Brain microvascular endothelial cell (primary cell): ENCODE measurements at regions not wholly inside any gene's neighbourhood (a gene's known extent, or its start where the extent isn't known, plus 50 kb on each side); places are given as distances from the start of the nearest gene placed in this dataset.
"Not testable (repeated sequence)": the region's sequence is repeated elsewhere in the genome, so short reads cannot be mapped to it uniquely, and the experiment has no call there.

Experiments
- DNase-seq: peaks from one replicate; pipeline ENCODE4 v3.0.0-alpha.2; 2020
- H3K27ac ChIP-seq: fragments of 250-450 bp; sonication (Bioruptor Pico); 2 replicates; pipeline ENCODE4 v1.5.1; 2020; ENCODE audit warnings: mild to moderate bottlenecking, moderate library complexity
- H3K27me3 ChIP-seq: fragments of 250-450 bp; sonication (Bioruptor Pico); replicated peaks from 2 replicates; pipeline ENCODE4 v1.5.1; 2020; ENCODE audit warnings: mild to moderate bottlenecking
- H3K36me3 ChIP-seq: fragments of 250-450 bp; sonication (Bioruptor Pico); replicated peaks from 2 replicates; pipeline ENCODE4 v1.5.1; 2020; ENCODE audit warnings: mild to moderate bottlenecking
- H3K4me3 ChIP-seq: 2 replicates; pipeline ENCODE4 v1.5.1; 2011; ENCODE audit warnings: low read depth, mild to moderate bottlenecking, control low read depth, low read length, moderate library complexity
- in situ Hi-C: cut with HindIII; loops from 2 replicates; pipeline ENCODE4 v1.10.0; 2017; ENCODE audit warnings: low sequenced_read_pairs, low pct_ligation_motif_present
- TF ChIP-seq, protein P1 (sequence below): IDR thresholded peaks from 2 replicates; pipeline ENCODE4 v1.5.1; 2011; ENCODE audit warnings: low read depth, mild to moderate bottlenecking, moderate library complexity, low read length, control low read depth, inconsistent platforms; ENCODE audit errors: missing control alignments

DNA sequence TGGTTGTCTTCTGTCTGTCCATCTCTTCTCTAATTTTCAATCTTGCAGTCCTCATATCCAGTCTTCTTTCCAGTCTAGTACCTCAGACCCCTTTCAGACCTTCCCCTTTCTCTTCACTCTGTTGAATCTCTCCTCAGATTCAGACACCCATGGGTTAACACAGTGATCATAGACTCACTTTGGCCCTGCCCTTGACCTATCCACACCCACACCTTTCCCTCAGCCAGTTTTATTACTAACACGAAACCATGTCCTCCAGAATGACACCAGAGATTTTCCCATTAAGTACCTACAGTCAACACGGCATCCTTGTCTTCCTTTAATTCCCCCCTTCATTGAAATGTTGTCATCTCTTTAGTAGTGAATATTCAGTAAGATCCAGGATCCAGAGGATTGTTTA, 74.5 kb upstream of the UBE2E2 start:
- no peaks in the 10 kb centered on the region for H3K36me3 ChIP-seq
- H3K4me3 ChIP-seq = no peak overlapping the region
- no peak for DNase-seq
- H3K27me3 ChIP-seq = no peaks in the 10 kb centered on the region
- H3K27ac ChIP-seq = no peak overlapping the region
- in situ Hi-C loops = no loop called here
- TF ChIP-seq, protein P1, sequence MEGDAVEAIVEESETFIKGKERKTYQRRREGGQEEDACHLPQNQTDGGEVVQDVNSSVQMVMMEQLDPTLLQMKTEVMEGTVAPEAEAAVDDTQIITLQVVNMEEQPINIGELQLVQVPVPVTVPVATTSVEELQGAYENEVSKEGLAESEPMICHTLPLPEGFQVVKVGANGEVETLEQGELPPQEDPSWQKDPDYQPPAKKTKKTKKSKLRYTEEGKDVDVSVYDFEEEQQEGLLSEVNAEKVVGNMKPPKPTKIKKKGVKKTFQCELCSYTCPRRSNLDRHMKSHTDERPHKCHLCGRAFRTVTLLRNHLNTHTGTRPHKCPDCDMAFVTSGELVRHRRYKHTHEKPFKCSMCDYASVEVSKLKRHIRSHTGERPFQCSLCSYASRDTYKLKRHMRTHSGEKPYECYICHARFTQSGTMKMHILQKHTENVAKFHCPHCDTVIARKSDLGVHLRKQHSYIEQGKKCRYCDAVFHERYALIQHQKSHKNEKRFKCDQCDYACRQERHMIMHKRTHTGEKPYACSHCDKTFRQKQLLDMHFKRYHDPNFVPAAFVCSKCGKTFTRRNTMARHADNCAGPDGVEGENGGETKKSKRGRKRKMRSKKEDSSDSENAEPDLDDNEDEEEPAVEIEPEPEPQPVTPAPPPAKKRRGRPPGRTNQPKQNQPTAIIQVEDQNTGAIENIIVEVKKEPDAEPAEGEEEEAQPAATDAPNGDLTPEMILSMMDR = no peak

DNA sequence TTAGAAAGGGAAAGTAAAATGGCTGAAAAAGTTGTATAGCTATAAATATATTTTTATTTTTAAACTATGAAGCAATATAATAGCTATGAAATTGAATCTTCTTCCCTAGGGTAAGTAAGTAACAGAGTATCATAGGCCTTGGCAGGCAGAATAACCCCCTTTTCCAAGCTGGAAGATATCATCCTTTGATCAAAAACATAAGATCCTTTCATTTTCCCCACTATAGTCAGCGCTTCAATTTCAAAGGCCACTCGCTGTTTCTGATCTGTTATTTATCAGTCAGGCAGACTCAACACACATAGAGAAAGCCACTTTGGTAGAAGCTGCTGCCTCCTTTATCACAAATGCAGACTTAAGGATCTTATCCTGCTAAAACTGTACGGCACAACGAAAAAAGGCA, 74.0 kb upstream of the UBE2E2 start:
- Histone ChIP-seq H3K4me3 (no peak overlapping the region), H3K36me3 (no peaks in the 10 kb centered on the region), H3K27ac (no peak overlapping the region), H3K27me3 (no peaks in the 10 kb centered on the region)
- in situ Hi-C loops = no loop called here
- DNase-seq = no peak
- TF ChIP-seq, protein P1 = no peak

DNA sequence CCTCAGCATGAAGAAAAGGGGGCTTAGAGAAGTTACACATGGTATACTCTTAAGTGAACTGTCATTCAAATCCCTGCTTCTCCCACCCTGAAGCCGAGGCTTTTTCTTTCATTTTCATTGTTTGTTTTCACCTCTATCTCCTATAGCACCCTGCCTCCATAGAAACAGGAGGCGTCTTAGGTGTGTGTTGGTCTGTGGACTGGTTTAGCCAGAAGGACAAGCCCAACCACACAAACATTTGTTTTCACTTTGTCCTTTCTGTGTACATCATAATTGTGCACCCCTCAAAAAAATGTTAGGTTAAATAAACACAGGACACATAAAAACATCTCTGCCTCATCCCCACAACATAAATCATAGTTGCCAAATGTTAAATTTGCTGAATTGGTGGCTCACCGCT, 73.3 kb upstream of the UBE2E2 start:
- H3K4me3 ChIP-seq = no peak overlapping the region
- TF ChIP-seq, protein P1 = no peak
- in situ Hi-C loops = no loop called here
- H3K36me3 ChIP-seq = no peaks in the 10 kb centered on the region
- DNase-seq = no peak
- H3K27ac ChIP-seq = no peak overlapping the region
- no peaks in the 10 kb centered on the region for H3K27me3 ChIP-seq

DNA sequence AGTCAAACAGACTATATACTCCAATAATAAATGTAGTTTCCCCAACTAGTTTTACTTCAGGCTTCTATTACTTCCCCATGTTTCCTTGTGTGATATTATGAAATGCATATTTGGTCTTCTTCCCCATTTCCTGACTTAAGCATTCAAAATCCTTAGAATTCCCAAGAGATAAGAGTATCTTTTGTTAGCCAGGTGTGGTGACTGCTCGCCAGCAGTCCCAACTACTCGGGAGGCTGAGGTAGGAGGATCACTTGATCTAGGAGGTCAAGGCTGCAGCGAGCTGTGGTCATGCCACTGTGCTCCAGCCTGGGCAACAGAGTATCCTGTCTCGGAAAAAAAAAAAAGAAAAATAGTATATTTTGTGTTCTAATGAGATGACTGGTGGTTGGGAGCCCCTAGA, 72.7 kb upstream of the UBE2E2 start:
- H3K27ac ChIP-seq = no peak overlapping the region
- H3K4me3 ChIP-seq = no peak overlapping the region
- H3K36me3 ChIP-seq = no peaks in the 10 kb centered on the region
- no peak for DNase-seq
- no peaks in the 10 kb centered on the region for H3K27me3 ChIP-seq
- in situ Hi-C loops = no loop called here
- TF ChIP-seq, protein P1 = no peak

DNA sequence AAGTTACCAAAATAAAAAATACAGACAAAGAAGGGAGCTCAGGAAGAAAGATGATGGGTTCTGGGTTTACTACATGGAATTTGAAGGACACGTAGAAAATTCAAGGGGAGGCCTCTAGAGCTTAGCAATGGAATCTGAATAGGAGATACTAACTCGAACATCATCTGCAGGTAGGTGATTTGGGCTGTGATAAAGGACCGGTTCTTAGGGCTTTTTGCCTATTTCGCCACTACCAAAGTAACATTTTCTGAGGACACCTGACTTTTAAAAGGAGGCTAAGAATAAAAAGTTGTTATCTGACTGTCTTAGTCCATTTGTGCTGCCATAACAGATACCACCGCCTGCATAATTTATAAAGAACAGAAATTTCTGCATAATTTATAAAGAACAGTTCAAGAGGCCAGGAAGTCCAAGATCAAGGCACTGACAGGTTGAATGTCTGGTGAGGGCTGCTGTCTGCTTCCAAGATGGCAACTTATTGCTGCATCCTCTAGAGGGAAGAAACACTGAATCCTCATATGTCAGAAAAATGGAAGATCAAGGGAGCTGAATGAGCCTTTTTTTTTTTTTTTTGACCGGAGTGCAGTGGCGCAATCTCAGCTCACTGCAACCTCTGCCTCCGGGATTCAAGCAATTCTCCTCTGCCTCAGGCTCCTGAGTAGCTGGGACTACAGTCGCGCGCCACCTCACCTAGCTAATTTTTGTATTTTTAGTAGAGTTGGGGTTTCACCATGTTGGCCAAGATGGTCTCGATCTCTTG, 67.9 kb upstream of the UBE2E2 start:
- Histone ChIP-seq H3K27ac (no peak overlapping the region), H3K4me3 (no peak overlapping the region), H3K36me3 (no peaks in the 10 kb centered on the region), H3K27me3 (no peaks in the 10 kb centered on the region)
- TF ChIP-seq, protein P1 = no peak
- in situ Hi-C loops = no loop called here
- DNase-seq = no peak

DNA sequence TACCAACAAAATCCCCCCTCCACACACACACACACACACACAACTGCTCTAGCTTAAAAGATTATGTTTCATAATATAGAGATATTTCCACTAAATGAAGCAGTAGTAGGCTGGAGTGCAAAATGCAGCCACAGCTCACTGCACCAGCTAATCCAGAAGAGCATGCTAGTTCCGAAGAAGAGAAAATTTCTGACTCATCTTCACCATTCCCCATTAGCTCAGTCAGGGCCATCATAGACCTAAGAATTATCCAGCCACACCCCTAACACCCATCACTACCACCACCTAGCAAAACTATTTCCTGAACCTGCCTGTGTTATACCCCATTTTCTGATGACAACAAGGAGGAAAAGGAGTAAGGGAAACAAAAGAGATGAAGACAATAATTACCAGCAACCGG, 67.1 kb upstream of the UBE2E2 start:
- H3K36me3 ChIP-seq = no peaks in the 10 kb centered on the region
- H3K27ac ChIP-seq = no peak overlapping the region
- DNase-seq = no peak
- no peak overlapping the region for H3K4me3 ChIP-seq
- in situ Hi-C loops = no loop called here
- no peaks in the 10 kb centered on the region for H3K27me3 ChIP-seq
- TF ChIP-seq, protein P1 = no peak

DNA sequence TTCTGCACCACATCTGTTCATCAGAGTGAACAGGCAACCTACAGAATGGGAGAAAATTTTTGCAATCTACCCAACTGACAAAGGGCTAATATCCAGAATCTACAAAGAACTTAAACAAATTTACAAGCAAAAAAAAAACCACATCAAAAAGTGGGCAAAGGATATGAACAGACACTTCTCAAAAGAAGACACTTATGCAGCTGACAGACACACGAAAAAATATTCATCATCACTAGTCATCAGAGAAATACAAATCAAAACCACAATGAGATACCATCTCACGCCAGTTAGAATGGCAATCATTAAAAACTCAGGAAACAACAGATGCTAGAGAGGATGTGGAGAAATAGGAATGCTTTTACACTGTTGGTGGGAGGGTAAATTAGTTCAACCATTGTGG, 59.1 kb upstream of the UBE2E2 start:
- H3K27me3 ChIP-seq, DNase-seq, in situ Hi-C loops, H3K4me3 ChIP-seq, H3K27ac ChIP-seq, H3K36me3 ChIP-seq: not testable (repeated sequence)
